ENCODE measurements at regions not wholly inside any gene's neighbourhood (a gene's known extent, or its start where the extent isn't known, plus 50 kb on each side); places are given as distances from the start of the nearest gene placed in this dataset.
"Not testable (repeated sequence)": the region's sequence is repeated elsewhere in the genome, so short reads cannot be mapped to it uniquely, and the experiment has no call there.

GRCh38 chr1:233503366-233503954 is 110.4 kb upstream of the KCNK1 start:
- TF ChIP-seq CTCF (conservative IDR thresholded peaks at IDR 0.05) (no peak), ZFX (IDR thresholded peaks at IDR 0.05) (no peak)
- H3K27ac ChIP-seq = no peak overlapping the region

- TF ChIP-seq CTCF (conservative IDR thresholded peaks at IDR 0.05) = no peak
- no peak for TF ChIP-seq ZFX (IDR thresholded peaks at IDR 0.05)
Observed at GRCh38 chr1:233505130-233505529, 108.8 kb upstream of the KCNK1 start.

GRCh38 chr1:233505889-233506288 is 108.0 kb upstream of the KCNK1 start:
- H3K27ac ChIP-seq = not testable (repeated sequence)

More at GRCh38 chr1:233505130-233505529, 108.8 kb upstream of the KCNK1 start:
- H3K27ac ChIP-seq = no peak overlapping the region

- no peak overlapping the region for H3K27ac ChIP-seq
- TF ChIP-seq ZFX (IDR thresholded peaks at IDR 0.05) (no peak), CTCF (conservative IDR thresholded peaks at IDR 0.05) (no peak)
Observed at GRCh38 chr1:233509526-233509925, 104.4 kb upstream of the KCNK1 start.

GRCh38 chr1:233512538-233512937 is 101.4 kb upstream of the KCNK1 start:
- H3K27ac ChIP-seq = no peak overlapping the region

GRCh38 chr1:233513431-233513830 is 100.5 kb upstream of the KCNK1 start:
- no peak overlapping the region for H3K27ac ChIP-seq
- TF ChIP-seq ZFX (IDR thresholded peaks at IDR 0.05) = no peak
- TF ChIP-seq CTCF (conservative IDR thresholded peaks at IDR 0.05) = no peak

More at GRCh38 chr1:233512538-233512937, 101.4 kb upstream of the KCNK1 start:
- no peak for TF ChIP-seq ZFX (IDR thresholded peaks at IDR 0.05)
- no peak for TF ChIP-seq CTCF (conservative IDR thresholded peaks at IDR 0.05)

GRCh38 chr1:233514946-233515391 is 98.9 kb upstream of the KCNK1 start:
- H3K27ac ChIP-seq = no peak overlapping the region
- TF ChIP-seq CTCF (conservative IDR thresholded peaks at IDR 0.05) (no peak), ZFX (IDR thresholded peaks at IDR 0.05) (no peak)

GRCh38 chr1:233516732-233517131 is 97.2 kb upstream of the KCNK1 start:
- TF ChIP-seq ZFX (IDR thresholded peaks at IDR 0.05) = no peak
- TF ChIP-seq CTCF (conservative IDR thresholded peaks at IDR 0.05) = no peak
- no peak overlapping the region for H3K27ac ChIP-seq

All from C4-2B (cell line).